Neuronal stem cell (in vitro differentiated cells): ENCODE measurements at regions not wholly inside any gene's neighbourhood (a gene's known extent, or its start where the extent isn't known, plus 50 kb on each side); places are given as distances from the start of the nearest gene placed in this dataset.

Experiments used
- DNase-seq: peaks from one replicate; pipeline ENCODE4 v3.0.0-alpha.2; 2013; ENCODE audit warnings: low spot score
- H2AFZ ChIP-seq: one replicate; pipeline ENCODE4 v1.6.1; 2013; ENCODE audit warnings: mild to moderate bottlenecking, low read length, inconsistent platforms
- H2AK5ac ChIP-seq: 2 replicates; pipeline ENCODE4 v1.6.1; 2013; ENCODE audit warnings: low read depth, mild to moderate bottlenecking, inconsistent platforms, low read length, moderate library complexity, mixed read lengths
- H2BK120ac ChIP-seq: 2 replicates; pipeline ENCODE4 v1.6.1; 2013; ENCODE audit warnings: low read depth, mild to moderate bottlenecking, inconsistent platforms, low read length, moderate library complexity, mixed read lengths
- H2BK12ac ChIP-seq: one replicate; pipeline ENCODE4 v1.6.1; 2013; ENCODE audit warnings: low read length, inconsistent platforms
- H2BK15ac ChIP-seq: 2 replicates; pipeline ENCODE4 v1.6.1; 2013; ENCODE audit warnings: mild to moderate bottlenecking, low read length, inconsistent platforms, mixed read lengths
- H2BK5ac ChIP-seq: one replicate; pipeline ENCODE4 v1.6.1; 2013; ENCODE audit warnings: inconsistent platforms, mild to moderate bottlenecking, low read length, moderate library complexity
- H3K14ac ChIP-seq: one replicate; pipeline ENCODE4 v1.6.1; 2013; ENCODE audit warnings: low read length, inconsistent platforms
- H3K18ac ChIP-seq: 2 replicates; pipeline ENCODE4 v1.6.1; 2013; ENCODE audit warnings: low read length, inconsistent platforms
- H3K23ac ChIP-seq: 2 replicates; pipeline ENCODE4 v1.6.1; 2013; ENCODE audit warnings: low read depth, mild to moderate bottlenecking, mixed read lengths, low read length, inconsistent platforms; ENCODE audit not compliant: poor library complexity
- H3K27ac ChIP-seq: replicated peaks from 3 replicates; pipeline ENCODE4 v1.5.1; 2013; ENCODE audit warnings: low read length, inconsistent platforms
- H3K27me3 ChIP-seq, 3 experiments: 2 replicates each; pipeline ENCODE4 v1.6.1; 2013; ENCODE audit warnings: low read length in 3 of 3, mild to moderate bottlenecking in 2 of 3, inconsistent platforms in 1 of 3, low read depth in 1 of 3, mixed read lengths in 1 of 3, moderate library complexity in 1 of 3; ENCODE audit not compliant: control insufficient read depth in 3 of 3, insufficient read depth in 3 of 3
- H3K36me3 ChIP-seq, 2 donors: replicated peaks in 1 of 2; 2 replicates each; pipeline ENCODE4 v1.6.1; 2013; ENCODE audit warnings: low read length in 2 of 2; ENCODE audit not compliant: control insufficient read depth in 2 of 2, insufficient read depth in 2 of 2
- H3K4ac ChIP-seq: 2 replicates; pipeline ENCODE4 v1.6.1; 2013; ENCODE audit warnings: inconsistent platforms, mild to moderate bottlenecking, low read length, moderate library complexity
- H3K4me1 ChIP-seq, 2 donors: 1 replicate in 1 of 2; 2 replicates in 1 of 2; pipeline ENCODE4 v1.6.1; 2013; ENCODE audit warnings: low read length in 2 of 2, low read depth in 1 of 2; ENCODE audit not compliant: control insufficient read depth in 2 of 2, insufficient read depth in 1 of 2
- H3K4me2 ChIP-seq: one replicate; pipeline ENCODE4 v1.6.1; 2013; ENCODE audit warnings: mild to moderate bottlenecking, low read length, inconsistent platforms; ENCODE audit not compliant: insufficient read depth, poor library complexity, severe bottlenecking
- H3K4me3 ChIP-seq, 2 donors: 2 replicates each; pipeline ENCODE4 v1.5.1; 2013; ENCODE audit warnings: low read length in 2 of 2, mild to moderate bottlenecking in 2 of 2, inconsistent platforms in 1 of 2, moderate library complexity in 1 of 2
- H3K79me1 ChIP-seq: one replicate; pipeline ENCODE4 v1.6.1; 2013; ENCODE audit warnings: low read depth, mild to moderate bottlenecking, inconsistent platforms, low read length, moderate library complexity
- H3K9ac ChIP-seq: one replicate; pipeline ENCODE4 v1.6.1; 2013; ENCODE audit warnings: mild to moderate bottlenecking, low read depth, low read length, inconsistent platforms; ENCODE audit not compliant: poor library complexity
- H3K9me3 ChIP-seq, 2 donors: replicated peaks in 1 of 2; 2 replicates each; pipeline versions ENCODE3 to v1.6.1; 2013; ENCODE audit warnings: low read length in 2 of 2, mild to moderate bottlenecking in 2 of 2, inconsistent platforms in 1 of 2, low read depth in 1 of 2, mixed read lengths in 1 of 2, moderate library complexity in 1 of 2; ENCODE audit not compliant: control insufficient read depth in 2 of 2, insufficient read depth in 1 of 2
- H4K8ac ChIP-seq: one replicate; pipeline ENCODE4 v1.6.1; 2013; ENCODE audit warnings: low read depth, mild to moderate bottlenecking, inconsistent platforms, low read length, moderate library complexity
- H4K91ac ChIP-seq: one replicate; pipeline ENCODE4 v1.6.1; 2013; ENCODE audit warnings: low read length, low read depth, mild to moderate bottlenecking, inconsistent platforms; ENCODE audit not compliant: poor library complexity
- WGBS, 2 donors: extraction: QIAGEN DNeasy Blood & Tissue Kit; methylation state at CpG; one replicate each; pipeline ENCODE4 v1.1.7; 2013; ENCODE audit warnings: missing lambda C conversion rate in 2 of 2, mixed read lengths in 1 of 2; ENCODE audit not compliant: insufficient read length in 2 of 2, insufficient replicate concordance in 1 of 2; ENCODE audit errors: extremely low coverage in 2 of 2; 5-methylcytosine and 5-hydroxymethylcytosine counted together

- H3K23ac ChIP-seq: no peak overlapping the region
- H3K36me3 ChIP-seq: peaks cover 4 to 15% of the 10 kb centered on the region in 2 donors
- no peak overlapping the region for H3K9ac ChIP-seq
- no peak overlapping the region for H3K4me3 ChIP-seq
- H3K27ac ChIP-seq: no peak overlapping the region
- peaks cover 0 to 5% of the 10 kb centered on the region in 2 donors for H3K4me1 ChIP-seq
- no peak overlapping the region for H2BK15ac ChIP-seq
- WGBS, 2 donors: no CpG with 5 or more reads among the region's 2 CpGs
- H3K9me3 ChIP-seq: peaks cover 2 to 10% of the 10 kb centered on the region in 2 donors
- H3K27me3 ChIP-seq: no peaks in the 10 kb centered on the region
- no peak overlapping the region for H2BK5ac ChIP-seq
- H2AK5ac ChIP-seq: no peak overlapping the region
- H4K8ac ChIP-seq: no peak overlapping the region
- no peak overlapping the region for H3K4me2 ChIP-seq
- no peak overlapping the region for H3K18ac ChIP-seq
- H2AFZ ChIP-seq: no peak overlapping the region
- no peak overlapping the region for H2BK12ac ChIP-seq
- no peaks in the 10 kb centered on the region for H3K79me1 ChIP-seq
- no peak overlapping the region for H3K4ac ChIP-seq
- H4K91ac ChIP-seq: no peak overlapping the region
- H3K14ac ChIP-seq: no peak overlapping the region
- no peak overlapping the region for H2BK120ac ChIP-seq
- DNase-seq: no peak
These were observed 109.9 kb upstream of the TIAM2 start for GRCh38 chr6:154885214-154885613.

GRCh38 chr6:154886016-154886415, 109.1 kb upstream of the TIAM2 start:
- H3K4ac ChIP-seq: no peak overlapping the region
- H3K27ac ChIP-seq: no peak overlapping the region
- H4K91ac ChIP-seq: no peak overlapping the region
- no peak overlapping the region for H4K8ac ChIP-seq
- H2BK12ac ChIP-seq: no peak overlapping the region
- no peak overlapping the region for H2BK5ac ChIP-seq
- no peak overlapping the region for H2BK15ac ChIP-seq
- H3K18ac ChIP-seq: no peak overlapping the region
- H2AK5ac ChIP-seq: no peak overlapping the region
- no peak overlapping the region for H3K4me3 ChIP-seq
- peaks cover 7 to 15% of the 10 kb centered on the region in 2 donors for H3K36me3 ChIP-seq
- no CpG with 5 or more reads among the region's 4 CpGs for WGBS, 2 donors
- peaks cover 2 to 10% of the 10 kb centered on the region in 2 donors for H3K9me3 ChIP-seq
- H2BK120ac ChIP-seq: no peak overlapping the region
- H2AFZ ChIP-seq: no peak overlapping the region
- H3K27me3 ChIP-seq: no peaks in the 10 kb centered on the region
- H3K4me1 ChIP-seq: peaks cover 0 to 7% of the 10 kb centered on the region in 2 donors
- no peak overlapping the region for H3K23ac ChIP-seq
- no peaks in the 10 kb centered on the region for H3K79me1 ChIP-seq
- H3K14ac ChIP-seq: no peak overlapping the region
- H3K4me2 ChIP-seq: no peak overlapping the region
- DNase-seq: no peak
- no peak overlapping the region for H3K9ac ChIP-seq

GRCh38 chr6:154886471-154886870, 108.6 kb upstream of the TIAM2 start:
- Histone ChIP-seq H3K36me3 (peaks cover 7 to 15% of the 10 kb centered on the region in 2 donors), H4K8ac (no peak overlapping the region), H2AK5ac (no peak overlapping the region), H2BK15ac (no peak overlapping the region), H3K14ac (no peak overlapping the region), H3K9ac (no peak overlapping the region), H3K27me3 (no peaks in the 10 kb centered on the region), H3K23ac (no peak overlapping the region), H2BK12ac (no peak overlapping the region), H2AFZ (no peak overlapping the region), H3K9me3 (peaks cover 2 to 10% of the 10 kb centered on the region in 2 donors), H2BK5ac (no peak overlapping the region), H3K4me2 (no peak overlapping the region), H3K4me3 (no peak overlapping the region), H3K27ac (no peak overlapping the region), H3K79me1 (no peaks in the 10 kb centered on the region), H3K4me1 (peaks cover 0 to 7% of the 10 kb centered on the region in 2 donors), H3K4ac (no peak overlapping the region), H3K18ac (no peak overlapping the region), H2BK120ac (no peak overlapping the region), H4K91ac (no peak overlapping the region)
- DNase-seq: no peak

GRCh38 chr6:154887051-154887450, 108.1 kb upstream of the TIAM2 start:
- no peak overlapping the region for H2AK5ac ChIP-seq
- no peak overlapping the region for H2BK120ac ChIP-seq
- no peak overlapping the region for H4K8ac ChIP-seq
- H3K14ac ChIP-seq: no peak overlapping the region
- peaks cover 2 to 10% of the 10 kb centered on the region in 2 donors for H3K9me3 ChIP-seq
- H3K4ac ChIP-seq: no peak overlapping the region
- H2BK15ac ChIP-seq: no peak overlapping the region
- no peak overlapping the region for H3K4me2 ChIP-seq
- no peak overlapping the region for H2BK12ac ChIP-seq
- no peak overlapping the region for H4K91ac ChIP-seq
- WGBS, 2 donors: no CpG with 5 or more reads among the region's 5 CpGs
- peaks cover 0 to 9% of the 10 kb centered on the region in 2 donors for H3K4me1 ChIP-seq
- no peak overlapping the region for H3K9ac ChIP-seq
- no peak overlapping the region for H3K23ac ChIP-seq
- peaks cover 7 to 15% of the 10 kb centered on the region in 2 donors for H3K36me3 ChIP-seq
- no peak overlapping the region for H2AFZ ChIP-seq
- no peak for DNase-seq
- H3K4me3 ChIP-seq: no peak overlapping the region
- no peaks in the 10 kb centered on the region for H3K27me3 ChIP-seq
- no peak overlapping the region for H3K27ac ChIP-seq
- H3K18ac ChIP-seq: no peak overlapping the region
- no peak overlapping the region for H2BK5ac ChIP-seq
- no peaks in the 10 kb centered on the region for H3K79me1 ChIP-seq
